HUDEP-2 (cell line): ENCODE measurements at regions not wholly inside any gene's neighbourhood (a gene's known extent, or its start where the extent isn't known, plus 50 kb on each side); places are given as distances from the start of the nearest gene placed in this dataset.
"Not testable (repeated sequence)": the region's sequence is repeated elsewhere in the genome, so short reads cannot be mapped to it uniquely, and the experiment has no call there.

ENCODE experiments used
- DNase-seq, 76 experiments: peaks; one replicate each; lab custom pipeline; 2025; ENCODE audit not compliant: unreplicated experiment in 76 of 76; lab: John Stamatoyannopoulos, UW

GRCh38 chr2:142718576-142719155 lies 158.8 kb upstream of the KYNU start:
- DNase-seq = no peak

- DNase-seq = no peak
Measured at GRCh38 chr2:142716463-142717242, 160.8 kb upstream of the KYNU start.

- no peak for DNase-seq
Measured at GRCh38 chr2:142714600-142714999, 162.9 kb upstream of the KYNU start.

GRCh38 chr2:142710336-142710735 lies 167.1 kb upstream of the KYNU start:
- DNase-seq = no peak

GRCh38 chr2:142707318-142707717 lies 170.1 kb upstream of the KYNU start:
- DNase-seq = no peak

- DNase-seq = not testable (repeated sequence)
Measured at GRCh38 chr2:142702397-142702796, 175.1 kb upstream of the KYNU start.

GRCh38 chr2:142695350-142696257 lies 181.9 kb upstream of the KYNU start:
- DNase-seq = peak in 74 of 76 experiments; percentile 6 to 94 (median 68)

- peak in 6 of 76 experiments; percentile 0 to 26 (median 12) for DNase-seq
Measured at GRCh38 chr2:142694282-142694681, 183.2 kb upstream of the KYNU start.

GRCh38 chr2:142693171-142693950 lies 184.1 kb upstream of the KYNU start:
- peak in 37 of 76 experiments; percentile 1 to 64 (median 16) for DNase-seq

- no peak for DNase-seq
Measured at GRCh38 chr2:142688856-142689605, 188.4 kb upstream of the KYNU start.

- DNase-seq = no peak
Measured at GRCh38 chr2:142687509-142687908, 190.0 kb upstream of the KYNU start.

- no peak for DNase-seq
Measured at GRCh38 chr2:142687075-142687474, 190.4 kb upstream of the KYNU start.

GRCh38 chr2:142684667-142685066 lies 192.8 kb upstream of the KYNU start:
- no peak for DNase-seq

- peak in 16 of 76 experiments; percentile 0 to 62 (median 36) for DNase-seq
Measured at GRCh38 chr2:142682528-142682927, 194.9 kb upstream of the KYNU start.

GRCh38 chr2:142681952-142682351 lies 195.5 kb upstream of the KYNU start:
- DNase-seq = no peak

- DNase-seq = no peak
Measured at GRCh38 chr2:142678164-142678563, 199.3 kb upstream of the KYNU start.

GRCh38 chr2:142675398-142675797 lies 202.1 kb upstream of the KYNU start:
- no peak for DNase-seq

- no peak for DNase-seq
Measured at GRCh38 chr2:142673836-142674235, 203.6 kb upstream of the KYNU start.

- no peak for DNase-seq
Measured at GRCh38 chr2:142672698-142673097, 204.8 kb upstream of the KYNU start.

- no peak for DNase-seq
Measured at GRCh38 chr2:142670362-142670761, 207.1 kb upstream of the KYNU start.
